HCT116 (cell line): ENCODE measurements at regions not wholly inside any gene's neighbourhood (a gene's known extent, or its start where the extent isn't known, plus 50 kb on each side); places are given as distances from the start of the nearest gene placed in this dataset.

Experiments used
- ATAC-seq: fragments of 200-7000 bp; cut with Tn5 transposase; 2 replicates; pipeline ENCODE4 v1.9.1; 2020; ENCODE audit warnings: mild to moderate bottlenecking, moderate library complexity
- BruUV-seq: library from RNA; stranded (reverse); fragments of 400-500 nt; replicated peaks from 2 replicates; lab custom pipeline; 2021; lab: Mats Ljungman, UMichigan
- CTCF ChIA-PET: fragments of 300-600 bp; sonication (Branson Sonifier 250); formaldehyde crosslinking; loops from one replicate; lab custom pipeline; 2021; ENCODE audit warnings: antibody characterized with exemption; lab: Charles Lee
- POLR2A ChIA-PET: fragments of 300-600, 350-600 bp; sonication (Branson Sonifier 250); formaldehyde crosslinking; loops from one replicate; lab custom pipeline; 2021; ENCODE audit warnings: antibody characterized with exemption; lab: Charles Lee
- RAD21 ChIA-PET, 2 experiments: fragments of 300-600 bp; sonication (Branson Sonifier 250); formaldehyde crosslinking; loops; one replicate each; lab custom pipeline; 2023; ENCODE audit warnings: low total read pairs in 2 of 2; ENCODE audit not compliant: uncharacterized antibody in 2 of 2, unreplicated experiment in 2 of 2, low non-redundant PET in 1 of 2; lab: Charles Lee
- DNase-seq: peaks from one replicate; pipeline ENCODE4 v3.0.0-alpha.2; 2010; ENCODE audit warnings: low read depth, low spot score
- H2AFZ ChIP-seq: fragments of 200-600 bp; shearing (Covaris generic), sonication (generic); 2 replicates; pipeline ENCODE4 v1.6.1; 2017; ENCODE audit warnings: low read depth, mixed run types, mixed read lengths, antibody characterized with exemption, low read length; ENCODE audit not compliant: poor library complexity, severe bottlenecking
- H3K27ac ChIP-seq: 2 replicates; pipeline ENCODE4 v1.5.1; 2012; ENCODE audit warnings: low read depth, low read length
- H3K27me3 ChIP-seq: fragments of 200-600 bp; sonication (generic); 2 replicates; pipeline ENCODE4 v1.6.1; 2016; ENCODE audit warnings: mixed run types, low read length, mixed read lengths; ENCODE audit not compliant: insufficient read depth
- H3K36me3 ChIP-seq, 2 experiments: fragments of 200-500 bp in 1 of 2; fragments of 200-600 bp in 1 of 2; sonication (Bioruptor generic) in 1 of 2; sonication (generic) in 1 of 2; 2 replicates each; pipeline versions ENCODE4 v1.5.1 to v1.6.1; 2014 to 2016; ENCODE audit warnings: low read length in 2 of 2, inconsistent platforms in 1 of 2, mixed read lengths in 1 of 2, mixed run types in 1 of 2; ENCODE audit not compliant: insufficient read depth in 2 of 2, control insufficient read depth in 1 of 2
- H3K4me1 ChIP-seq, 2 experiments: fragments of 200-600 bp in 1 of 2; sonication (generic) in 1 of 2; 2 replicates each; pipeline versions ENCODE4 v1.5.1 to v1.6.1; 2012 to 2017; ENCODE audit warnings: low read length in 2 of 2, inconsistent platforms in 1 of 2, mild to moderate bottlenecking in 1 of 2, mixed read lengths in 1 of 2, mixed run types in 1 of 2, moderate library complexity in 1 of 2; ENCODE audit not compliant: insufficient read depth in 2 of 2, control insufficient read depth in 1 of 2
- H3K4me2 ChIP-seq: fragments of 200-600 bp; sonication (generic); 2 replicates; pipeline ENCODE4 v1.6.1; 2017; ENCODE audit warnings: mixed run types, low read length, mixed read lengths
- H3K4me3 ChIP-seq, 2 experiments: fragments of 200-600 bp in 1 of 2; sonication (generic) in 1 of 2; replicated peaks in 1 of 2; 2 replicates each; pipeline ENCODE4 v1.5.1; 2011 to 2016; ENCODE audit warnings: low read length in 2 of 2, control low read depth in 1 of 2, low read depth in 1 of 2, mild to moderate bottlenecking in 1 of 2, mixed read lengths in 1 of 2, mixed run types in 1 of 2
- H3K79me2 ChIP-seq: fragments of 200-600 bp; sonication (generic); 2 replicates; pipeline ENCODE4 v1.6.1; 2017; ENCODE audit warnings: mild to moderate bottlenecking, mixed run types, low read length, moderate library complexity, mixed read lengths; ENCODE audit not compliant: insufficient read depth
- H3K9ac ChIP-seq: fragments of 200-600 bp; sonication (generic); 2 replicates; pipeline ENCODE4 v1.6.1; 2016; ENCODE audit warnings: low read length, mixed read lengths
- H3K9me2 ChIP-seq: fragments of 200-600 bp; sonication (generic), shearing (Covaris generic); 2 replicates; pipeline ENCODE4 v1.6.1; 2017; ENCODE audit warnings: mixed run types, mild to moderate bottlenecking, moderate library complexity; ENCODE audit not compliant: insufficient read depth
- H3K9me3 ChIP-seq, 2 experiments: fragments of 200-500 bp in 1 of 2; fragments of 200-600 bp in 1 of 2; sonication (Bioruptor generic) in 1 of 2; sonication (generic) in 1 of 2; 2 replicates each; pipeline ENCODE4 v1.6.1; 2014 to 2017; ENCODE audit warnings: low read length in 2 of 2, mixed read lengths in 2 of 2, inconsistent platforms in 1 of 2, low read depth in 1 of 2, mild to moderate bottlenecking in 1 of 2, mixed run types in 1 of 2, moderate library complexity in 1 of 2; ENCODE audit not compliant: control insufficient read depth in 1 of 2, insufficient read depth in 1 of 2
- H4K20me1 ChIP-seq: fragments of 200-600 bp; sonication (generic), shearing (Covaris generic); 2 replicates; pipeline ENCODE4 v1.6.1; 2017; ENCODE audit warnings: mixed run types, mild to moderate bottlenecking, moderate library complexity; ENCODE audit not compliant: insufficient read depth
- CEBPB ChIP-seq: IDR thresholded peaks from 2 replicates; pipeline ENCODE4 v1.6.1; 2012; ENCODE audit warnings: low read depth
- EGR1 ChIP-seq: IDR thresholded peaks from 2 replicates; pipeline ENCODE4 v1.6.1; 2012; ENCODE audit warnings: low read depth
- YY1 ChIP-seq: IDR thresholded peaks from 2 replicates; pipeline ENCODE4 v1.6.1; 2011; ENCODE audit warnings: low read length, low read depth, moderate library complexity, mild to moderate bottlenecking; ENCODE audit not compliant: insufficient replicate concordance; ENCODE audit errors: extremely low read depth
- ZFX ChIP-seq: fragments of 450-650 bp; IDR thresholded peaks from 2 replicates; pipeline ENCODE4 v1.6.1; 2017
- intact Hi-C: fragments of 100-400 bp; cut with micrococcal nuclease; formaldehyde crosslinking; loops from 2 replicates; pipeline ENCODE4 v1.10.0; 2022
- TF ChIP-seq, protein P1 (sequence below): IDR thresholded peaks from 2 replicates; pipeline ENCODE4 v1.6.1; 2012; ENCODE audit warnings: low read depth
- TF ChIP-seq, protein P2 (sequence below): IDR thresholded peaks from 2 replicates; pipeline ENCODE4 v1.6.1; 2011; ENCODE audit warnings: mild to moderate bottlenecking, low read length, moderate library complexity; ENCODE audit not compliant: insufficient replicate concordance; ENCODE audit errors: extremely low read depth

DNA sequence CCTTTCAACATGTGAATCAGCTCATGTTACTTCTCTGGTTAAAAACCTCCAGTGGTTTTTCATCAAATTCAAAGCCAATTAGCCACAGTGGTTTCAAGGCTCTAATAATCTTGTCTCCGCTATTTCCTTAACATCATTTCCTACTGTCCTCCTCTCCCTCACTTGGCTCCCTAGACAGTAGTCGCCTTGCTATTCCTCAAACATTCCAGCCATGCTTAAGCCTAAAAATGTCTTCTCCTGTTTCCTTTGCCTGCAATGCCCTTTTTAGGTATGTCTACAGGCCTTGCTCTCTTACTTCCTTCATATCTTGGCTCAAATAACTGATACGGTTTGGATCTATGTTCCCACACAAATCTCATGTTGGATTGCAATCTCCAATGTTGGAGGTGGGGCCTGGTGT, 779.4 kb upstream of the LRRN3 start:
- no peaks in the 10 kb centered on the region for H3K27me3 ChIP-seq
- no peaks in the 10 kb centered on the region for H3K4me1 ChIP-seq
- no peaks in the 10 kb centered on the region for H3K9me2 ChIP-seq
- no peak overlapping the region for H3K4me3 ChIP-seq
- intact Hi-C loops = no loop called here
- no peaks in the 10 kb centered on the region for H3K79me2 ChIP-seq
- H3K9me3 ChIP-seq = no peaks in the 10 kb centered on the region
- H3K4me2 ChIP-seq = no peak overlapping the region
- CTCF ChIA-PET = no interaction called here
- POLR2A ChIA-PET = no interaction called here
- no peak for ATAC-seq
- H4K20me1 ChIP-seq = no peaks in the 10 kb centered on the region
- RAD21 ChIA-PET = no interaction called here
- H3K9ac ChIP-seq = no peak overlapping the region
- H2AFZ ChIP-seq = no peak overlapping the region
- no peak overlapping the region for H3K27ac ChIP-seq
- BruUV-seq = no TSS peak
- no peaks in the 10 kb centered on the region for H3K36me3 ChIP-seq
- TF ChIP-seq CEBPB = no peak
- no peak for TF ChIP-seq EGR1
- TF ChIP-seq, protein P1, sequence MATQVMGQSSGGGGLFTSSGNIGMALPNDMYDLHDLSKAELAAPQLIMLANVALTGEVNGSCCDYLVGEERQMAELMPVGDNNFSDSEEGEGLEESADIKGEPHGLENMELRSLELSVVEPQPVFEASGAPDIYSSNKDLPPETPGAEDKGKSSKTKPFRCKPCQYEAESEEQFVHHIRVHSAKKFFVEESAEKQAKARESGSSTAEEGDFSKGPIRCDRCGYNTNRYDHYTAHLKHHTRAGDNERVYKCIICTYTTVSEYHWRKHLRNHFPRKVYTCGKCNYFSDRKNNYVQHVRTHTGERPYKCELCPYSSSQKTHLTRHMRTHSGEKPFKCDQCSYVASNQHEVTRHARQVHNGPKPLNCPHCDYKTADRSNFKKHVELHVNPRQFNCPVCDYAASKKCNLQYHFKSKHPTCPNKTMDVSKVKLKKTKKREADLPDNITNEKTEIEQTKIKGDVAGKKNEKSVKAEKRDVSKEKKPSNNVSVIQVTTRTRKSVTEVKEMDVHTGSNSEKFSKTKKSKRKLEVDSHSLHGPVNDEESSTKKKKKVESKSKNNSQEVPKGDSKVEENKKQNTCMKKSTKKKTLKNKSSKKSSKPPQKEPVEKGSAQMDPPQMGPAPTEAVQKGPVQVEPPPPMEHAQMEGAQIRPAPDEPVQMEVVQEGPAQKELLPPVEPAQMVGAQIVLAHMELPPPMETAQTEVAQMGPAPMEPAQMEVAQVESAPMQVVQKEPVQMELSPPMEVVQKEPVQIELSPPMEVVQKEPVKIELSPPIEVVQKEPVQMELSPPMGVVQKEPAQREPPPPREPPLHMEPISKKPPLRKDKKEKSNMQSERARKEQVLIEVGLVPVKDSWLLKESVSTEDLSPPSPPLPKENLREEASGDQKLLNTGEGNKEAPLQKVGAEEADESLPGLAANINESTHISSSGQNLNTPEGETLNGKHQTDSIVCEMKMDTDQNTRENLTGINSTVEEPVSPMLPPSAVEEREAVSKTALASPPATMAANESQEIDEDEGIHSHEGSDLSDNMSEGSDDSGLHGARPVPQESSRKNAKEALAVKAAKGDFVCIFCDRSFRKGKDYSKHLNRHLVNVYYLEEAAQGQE = no peak
- no peak for TF ChIP-seq YY1
- TF ChIP-seq, protein P2, sequence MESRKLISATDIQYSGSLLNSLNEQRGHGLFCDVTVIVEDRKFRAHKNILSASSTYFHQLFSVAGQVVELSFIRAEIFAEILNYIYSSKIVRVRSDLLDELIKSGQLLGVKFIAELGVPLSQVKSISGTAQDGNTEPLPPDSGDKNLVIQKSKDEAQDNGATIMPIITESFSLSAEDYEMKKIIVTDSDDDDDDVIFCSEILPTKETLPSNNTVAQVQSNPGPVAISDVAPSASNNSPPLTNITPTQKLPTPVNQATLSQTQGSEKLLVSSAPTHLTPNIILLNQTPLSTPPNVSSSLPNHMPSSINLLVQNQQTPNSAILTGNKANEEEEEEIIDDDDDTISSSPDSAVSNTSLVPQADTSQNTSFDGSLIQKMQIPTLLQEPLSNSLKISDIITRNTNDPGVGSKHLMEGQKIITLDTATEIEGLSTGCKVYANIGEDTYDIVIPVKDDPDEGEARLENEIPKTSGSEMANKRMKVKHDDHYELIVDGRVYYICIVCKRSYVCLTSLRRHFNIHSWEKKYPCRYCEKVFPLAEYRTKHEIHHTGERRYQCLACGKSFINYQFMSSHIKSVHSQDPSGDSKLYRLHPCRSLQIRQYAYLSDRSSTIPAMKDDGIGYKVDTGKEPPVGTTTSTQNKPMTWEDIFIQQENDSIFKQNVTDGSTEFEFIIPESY = no peak
- TF ChIP-seq ZFX = no peak
- TF ChIP-seq, all 23 proteins: peak for 0
- no peak for DNase-seq
